ENCODE measurements at regions not wholly inside any gene's neighbourhood (a gene's known extent, or its start where the extent isn't known, plus 50 kb on each side); places are given as distances from the start of the nearest gene placed in this dataset.
"Not testable (repeated sequence)": the region's sequence is repeated elsewhere in the genome, so short reads cannot be mapped to it uniquely, and the experiment has no call there.

- H3K4me1 ChIP-seq (ENCODE audit: control insufficient read depth, insufficient read depth, low read length): no peaks in the 10 kb centered on the region
- H3K4me3 ChIP-seq (ENCODE audit: low read length in 2 of 2): no peak overlapping the region
These were observed 218.1 kb upstream of the MGAT5 start for GRCh38 chr2:134035605-134036370.

DNA sequence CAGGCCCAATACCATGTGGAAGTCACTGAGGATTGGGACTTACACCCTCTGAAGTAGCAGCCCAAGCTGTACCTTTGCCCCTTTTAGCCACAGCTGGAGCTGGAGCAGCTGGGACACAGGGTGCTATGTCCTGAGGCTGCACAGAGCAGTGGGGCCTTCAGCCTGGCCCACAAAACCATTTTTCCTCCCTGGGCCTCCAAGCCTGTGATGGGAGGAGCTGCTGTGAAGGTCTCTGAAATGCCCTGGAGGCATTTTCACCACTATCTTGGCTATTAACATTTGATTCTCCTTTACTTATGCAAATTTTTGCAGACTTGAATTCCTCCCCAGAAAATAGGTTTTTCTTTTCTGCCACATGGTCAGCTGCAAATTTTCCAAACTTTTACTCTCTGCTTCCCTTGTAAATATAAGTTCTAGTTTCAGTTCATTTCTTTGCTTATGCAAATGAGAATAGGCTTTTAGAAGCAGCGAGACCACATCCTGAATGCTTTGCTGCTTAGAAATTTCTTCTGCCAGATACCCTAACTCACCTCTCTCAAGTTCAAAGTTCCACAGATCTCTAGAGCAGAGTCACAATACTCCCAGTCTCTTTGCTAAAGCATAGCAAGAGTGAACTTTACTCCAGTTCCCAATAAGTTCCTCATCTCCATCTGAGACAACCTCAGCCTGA is 213.8 kb upstream of the MGAT5 start:
- Histone ChIP-seq H3K9me3 (ENCODE audit: control insufficient read depth in 2 of 2, low read length in 2 of 2) (peaks cover 0 to 12% of the 10 kb centered on the region in 2 donors), H3K27ac (ENCODE audit: low read length) (no peak overlapping the region), H3K9ac (ENCODE audit: low read length in 2 of 2) (no peak overlapping the region), H3K27me3 (ENCODE audit: control insufficient read depth in 1 of 2, insufficient read depth in 2 of 2, low read length in 2 of 2) (peaks cover 0 to 4% of the 10 kb centered on the region in 2 donors), H3K36me3 (ENCODE audit: control insufficient read depth in 2 of 2, insufficient read depth in 2 of 2, low read length in 2 of 2) (no peaks in the 10 kb centered on the region), H3K4me1 (ENCODE audit: control insufficient read depth, insufficient read depth, low read length) (no peaks in the 10 kb centered on the region), H3K4me3 (ENCODE audit: low read length in 2 of 2) (no peak overlapping the region)

More at GRCh38 chr2:134035605-134036370, 218.1 kb upstream of the MGAT5 start:
- Histone ChIP-seq H3K9me3 (ENCODE audit: control insufficient read depth in 2 of 2, low read length in 2 of 2) (peaks cover 0 to 12% of the 10 kb centered on the region in 2 donors), H3K36me3 (ENCODE audit: control insufficient read depth in 2 of 2, insufficient read depth in 2 of 2, low read length in 2 of 2) (no peaks in the 10 kb centered on the region), H3K9ac (ENCODE audit: low read length in 2 of 2) (no peak overlapping the region), H3K27me3 (ENCODE audit: control insufficient read depth in 1 of 2, insufficient read depth in 2 of 2, low read length in 2 of 2) (peaks cover 0 to 6% of the 10 kb centered on the region in 2 donors), H3K27ac (ENCODE audit: low read length) (no peak overlapping the region)

DNA sequence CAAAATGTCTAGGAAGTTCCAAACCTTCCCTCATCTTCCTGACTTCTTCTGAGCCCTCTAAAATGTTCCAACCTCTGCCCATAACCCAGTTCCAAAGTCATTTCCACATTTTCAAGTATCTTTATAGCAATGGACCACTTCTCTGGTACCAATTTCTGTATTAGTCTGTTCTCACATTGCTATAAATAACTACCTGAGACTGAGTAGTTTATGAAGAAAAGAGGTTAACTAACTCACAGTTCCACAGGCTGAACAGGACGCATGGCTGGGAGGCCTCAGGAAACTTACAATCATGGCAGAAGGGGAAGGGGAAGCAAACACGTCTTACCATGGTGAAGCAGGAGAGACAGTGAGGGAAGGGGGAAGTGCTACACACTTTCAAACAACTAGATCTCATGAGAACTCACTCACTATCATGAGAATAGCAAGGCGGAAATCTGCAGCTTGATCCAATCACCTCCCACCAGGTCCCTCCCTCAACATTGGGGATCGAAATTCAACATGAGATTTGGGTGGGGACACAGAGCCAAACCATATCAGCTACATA is 213.2 kb upstream of the MGAT5 start:
- not testable (repeated sequence) for H3K4me3 ChIP-seq (ENCODE audit: low read length in 2 of 2); H3K27me3 ChIP-seq (ENCODE audit: control insufficient read depth in 1 of 2, insufficient read depth in 2 of 2, low read length in 2 of 2); H3K4me1 ChIP-seq (ENCODE audit: control insufficient read depth, insufficient read depth, low read length); H3K36me3 ChIP-seq (ENCODE audit: control insufficient read depth in 2 of 2, insufficient read depth in 2 of 2, low read length in 2 of 2); H3K9ac ChIP-seq (ENCODE audit: low read length in 2 of 2); H3K27ac ChIP-seq (ENCODE audit: low read length); H3K9me3 ChIP-seq (ENCODE audit: control insufficient read depth in 2 of 2, low read length in 2 of 2)

GRCh38 chr2:134041877-134042276 is 212.0 kb upstream of the MGAT5 start:
- Histone ChIP-seq H3K4me1 (ENCODE audit: control insufficient read depth, insufficient read depth, low read length) (no peaks in the 10 kb centered on the region), H3K27ac (ENCODE audit: low read length) (no peak overlapping the region), H3K4me3 (ENCODE audit: low read length in 2 of 2) (no peak overlapping the region), H3K9me3 (ENCODE audit: control insufficient read depth in 2 of 2, low read length in 2 of 2) (peaks cover 0 to 2% of the 10 kb centered on the region in 2 donors), H3K36me3 (ENCODE audit: control insufficient read depth in 2 of 2, insufficient read depth in 2 of 2, low read length in 2 of 2) (no peaks in the 10 kb centered on the region), H3K27me3 (ENCODE audit: control insufficient read depth in 1 of 2, insufficient read depth in 2 of 2, low read length in 2 of 2) (no peaks in the 10 kb centered on the region), H3K9ac (ENCODE audit: low read length in 2 of 2) (no peak overlapping the region)

DNA sequence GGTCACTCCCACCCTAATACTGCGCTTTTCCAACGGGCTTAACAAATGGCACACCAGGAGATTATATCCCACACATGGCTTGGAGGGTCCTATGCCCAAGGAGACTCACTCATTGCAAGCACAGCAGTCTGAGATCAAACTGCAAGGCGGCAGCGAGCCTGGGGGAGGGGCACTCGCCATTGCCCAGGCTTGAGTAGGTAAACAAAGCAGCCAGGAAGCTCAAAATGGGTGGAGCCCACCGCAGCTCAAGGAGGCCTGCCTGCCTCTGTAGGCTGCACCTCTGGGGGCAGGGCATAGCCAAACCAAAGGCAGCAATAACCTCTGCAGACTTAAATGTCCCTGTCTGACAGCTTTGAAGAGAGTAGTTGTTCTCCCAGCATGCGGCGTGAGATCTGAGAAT is 210.8 kb upstream of the MGAT5 start:
- H3K9ac ChIP-seq (ENCODE audit: low read length in 2 of 2); H3K4me3 ChIP-seq (ENCODE audit: low read length in 2 of 2); H3K9me3 ChIP-seq (ENCODE audit: control insufficient read depth in 2 of 2, low read length in 2 of 2); H3K27me3 ChIP-seq (ENCODE audit: control insufficient read depth in 1 of 2, insufficient read depth in 2 of 2, low read length in 2 of 2); H3K36me3 ChIP-seq (ENCODE audit: control insufficient read depth in 2 of 2, insufficient read depth in 2 of 2, low read length in 2 of 2); H3K4me1 ChIP-seq (ENCODE audit: control insufficient read depth, insufficient read depth, low read length); H3K27ac ChIP-seq (ENCODE audit: low read length): not testable (repeated sequence)

DNA sequence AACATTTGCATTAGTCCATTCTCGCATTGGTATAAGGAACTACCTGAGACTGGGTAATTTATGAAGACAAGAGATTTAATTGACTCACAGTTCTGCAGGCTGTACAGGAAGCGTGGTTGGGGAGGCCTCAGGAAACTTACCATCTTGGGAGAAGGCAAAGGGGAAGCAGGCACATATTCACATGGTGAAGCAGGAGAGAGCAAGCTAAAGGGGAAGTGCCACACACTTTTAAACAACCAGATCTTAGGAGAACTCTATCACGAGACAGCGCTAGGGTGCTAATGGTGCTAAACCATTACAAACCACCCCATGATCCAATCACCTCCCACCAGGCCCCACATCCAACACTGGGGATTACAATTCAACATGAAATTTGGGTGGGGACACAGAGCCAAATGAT is 201.7 kb upstream of the MGAT5 start:
- no peaks in the 10 kb centered on the region for H3K9me3 ChIP-seq (ENCODE audit: control insufficient read depth in 2 of 2, low read length in 2 of 2)
- H3K27me3 ChIP-seq (ENCODE audit: control insufficient read depth in 1 of 2, insufficient read depth in 2 of 2, low read length in 2 of 2): no peaks in the 10 kb centered on the region
- no peak overlapping the region for H3K9ac ChIP-seq (ENCODE audit: low read length in 2 of 2)
- H3K36me3 ChIP-seq (ENCODE audit: control insufficient read depth in 2 of 2, insufficient read depth in 2 of 2, low read length in 2 of 2): no peaks in the 10 kb centered on the region
- H3K27ac ChIP-seq (ENCODE audit: low read length): no peak overlapping the region
- H3K4me1 ChIP-seq (ENCODE audit: control insufficient read depth, insufficient read depth, low read length): no peaks in the 10 kb centered on the region
- no peak overlapping the region for H3K4me3 ChIP-seq (ENCODE audit: low read length in 2 of 2)

DNA sequence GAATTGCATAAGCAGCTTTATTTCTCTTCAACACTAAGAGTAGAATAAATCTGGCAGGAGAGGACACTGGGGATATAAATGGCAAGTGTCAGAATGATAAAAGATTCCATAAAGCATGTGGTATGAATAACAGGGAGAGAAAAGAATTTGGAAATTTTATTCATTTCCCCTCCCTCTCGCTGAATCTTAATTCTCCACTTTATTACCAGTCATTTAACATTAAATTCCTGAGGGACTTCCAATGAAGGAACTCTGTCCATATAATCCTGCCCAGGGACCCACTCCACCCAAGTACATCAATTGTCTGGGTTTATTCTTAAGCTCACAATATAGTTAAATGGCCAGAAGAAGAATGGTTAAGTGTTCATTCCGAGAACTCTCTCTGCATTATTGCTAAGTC is 197.7 kb upstream of the MGAT5 start:
- H3K4me1 ChIP-seq (ENCODE audit: control insufficient read depth, insufficient read depth, low read length): no peaks in the 10 kb centered on the region
- no peaks in the 10 kb centered on the region for H3K36me3 ChIP-seq (ENCODE audit: control insufficient read depth in 2 of 2, insufficient read depth in 2 of 2, low read length in 2 of 2)
- no peak overlapping the region for H3K9ac ChIP-seq (ENCODE audit: low read length in 2 of 2)
- no peak overlapping the region for H3K27ac ChIP-seq (ENCODE audit: low read length)
- H3K27me3 ChIP-seq (ENCODE audit: control insufficient read depth in 1 of 2, insufficient read depth in 2 of 2, low read length in 2 of 2): no peaks in the 10 kb centered on the region
- H3K9me3 ChIP-seq (ENCODE audit: control insufficient read depth in 2 of 2, low read length in 2 of 2): no peaks in the 10 kb centered on the region
- no peak overlapping the region for H3K4me3 ChIP-seq (ENCODE audit: low read length in 2 of 2)

DNA sequence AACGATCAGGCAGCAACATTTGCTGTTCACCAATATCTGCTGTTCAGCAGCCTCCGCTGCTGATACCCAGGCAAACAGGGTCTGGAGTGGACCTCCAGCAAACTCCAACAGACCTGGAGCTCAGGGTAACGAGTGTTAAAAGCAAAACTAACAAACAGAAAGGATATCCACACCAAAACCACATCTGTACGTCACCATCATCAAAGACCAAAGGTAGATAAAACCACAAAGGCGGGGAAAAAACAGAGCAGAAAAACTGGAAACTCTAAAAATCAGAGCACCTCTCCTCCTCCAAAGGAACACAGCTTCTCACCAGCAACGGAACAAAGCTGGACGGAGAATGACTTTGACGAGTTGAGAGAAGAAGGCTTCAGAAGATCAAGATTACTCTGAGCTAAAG is 192.8 kb upstream of the MGAT5 start:
- H3K9me3 ChIP-seq (ENCODE audit: control insufficient read depth in 2 of 2, low read length in 2 of 2): not testable (repeated sequence)

DNA sequence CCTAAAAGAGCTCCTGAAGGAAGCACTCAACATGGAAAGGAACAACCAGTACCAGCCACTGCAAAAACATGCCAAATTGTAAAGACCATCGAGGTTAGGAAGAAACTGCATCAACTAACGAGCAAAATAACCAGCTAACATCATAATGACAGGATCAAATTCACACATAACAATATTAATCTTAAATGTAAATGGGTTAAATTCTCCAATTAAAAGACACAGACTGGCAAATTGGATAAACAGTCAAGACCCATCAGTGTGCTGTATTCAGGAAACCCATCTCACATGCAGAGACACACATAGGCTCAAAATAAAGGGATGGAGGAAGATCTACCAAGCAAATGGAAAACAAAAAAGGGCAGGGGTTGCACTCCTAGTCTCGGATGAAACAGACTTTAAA is 191.6 kb upstream of the MGAT5 start:
- H3K36me3 ChIP-seq (ENCODE audit: control insufficient read depth in 2 of 2, insufficient read depth in 2 of 2, low read length in 2 of 2); H3K9ac ChIP-seq (ENCODE audit: low read length in 2 of 2); H3K27me3 ChIP-seq (ENCODE audit: control insufficient read depth in 1 of 2, insufficient read depth in 2 of 2, low read length in 2 of 2); H3K4me3 ChIP-seq (ENCODE audit: low read length in 2 of 2); H3K27ac ChIP-seq (ENCODE audit: low read length); H3K9me3 ChIP-seq (ENCODE audit: control insufficient read depth in 2 of 2, low read length in 2 of 2); H3K4me1 ChIP-seq (ENCODE audit: control insufficient read depth, insufficient read depth, low read length): not testable (repeated sequence)

More for the DNA sequence above, 192.8 kb upstream of the MGAT5 start:
- H3K27me3 ChIP-seq (ENCODE audit: control insufficient read depth in 1 of 2, insufficient read depth in 2 of 2, low read length in 2 of 2); H3K27ac ChIP-seq (ENCODE audit: low read length); H3K4me1 ChIP-seq (ENCODE audit: control insufficient read depth, insufficient read depth, low read length); H3K4me3 ChIP-seq (ENCODE audit: low read length in 2 of 2); H3K36me3 ChIP-seq (ENCODE audit: control insufficient read depth in 2 of 2, insufficient read depth in 2 of 2, low read length in 2 of 2); H3K9ac ChIP-seq (ENCODE audit: low read length in 2 of 2): not testable (repeated sequence)

- H3K9ac ChIP-seq (ENCODE audit: low read length in 2 of 2); H3K27me3 ChIP-seq (ENCODE audit: control insufficient read depth in 1 of 2, insufficient read depth in 2 of 2, low read length in 2 of 2): not testable (repeated sequence)
These were observed 190.0 kb upstream of the MGAT5 start for GRCh38 chr2:134063916-134064315.

GRCh38 chr2:134070281-134070741 is 183.6 kb upstream of the MGAT5 start:
- peaks cover 4% of the 10 kb centered on the region for H3K4me1 ChIP-seq (ENCODE audit: control insufficient read depth, insufficient read depth, low read length)
- H3K27me3 ChIP-seq (ENCODE audit: control insufficient read depth in 1 of 2, insufficient read depth in 2 of 2, low read length in 2 of 2): no peaks in the 10 kb centered on the region
- H3K4me3 ChIP-seq (ENCODE audit: low read length in 2 of 2): no peak overlapping the region
- no peaks in the 10 kb centered on the region for H3K36me3 ChIP-seq (ENCODE audit: control insufficient read depth in 2 of 2, insufficient read depth in 2 of 2, low read length in 2 of 2)
- H3K27ac ChIP-seq (ENCODE audit: low read length): no peak overlapping the region
- no peak overlapping the region for H3K9ac ChIP-seq (ENCODE audit: low read length in 2 of 2)
- no peaks in the 10 kb centered on the region for H3K9me3 ChIP-seq (ENCODE audit: control insufficient read depth in 2 of 2, low read length in 2 of 2)

More at GRCh38 chr2:134063916-134064315, 190.0 kb upstream of the MGAT5 start:
- H3K4me3 ChIP-seq (ENCODE audit: low read length in 2 of 2); H3K36me3 ChIP-seq (ENCODE audit: control insufficient read depth in 2 of 2, insufficient read depth in 2 of 2, low read length in 2 of 2); H3K4me1 ChIP-seq (ENCODE audit: control insufficient read depth, insufficient read depth, low read length); H3K27ac ChIP-seq (ENCODE audit: low read length); H3K9me3 ChIP-seq (ENCODE audit: control insufficient read depth in 2 of 2, low read length in 2 of 2): not testable (repeated sequence)
